HCT116 (cell line): ENCODE measurements at regions not wholly inside any gene's neighbourhood (a gene's known extent, or its start where the extent isn't known, plus 50 kb on each side); places are given as distances from the start of the nearest gene placed in this dataset.

Experiments used
- ATAC-seq: fragments of 200-7000 bp; cut with Tn5 transposase; 2 replicates; pipeline ENCODE4 v1.9.1; 2020; ENCODE audit warnings: mild to moderate bottlenecking, moderate library complexity
- BruUV-seq: library from RNA; stranded (reverse); fragments of 400-500 nt; replicated peaks from 2 replicates; lab custom pipeline; 2021; lab: Mats Ljungman, UMichigan
- CTCF ChIA-PET: fragments of 300-600 bp; sonication (Branson Sonifier 250); formaldehyde crosslinking; loops from one replicate; lab custom pipeline; 2021; ENCODE audit warnings: antibody characterized with exemption; lab: Charles Lee
- POLR2A ChIA-PET: fragments of 300-600, 350-600 bp; sonication (Branson Sonifier 250); formaldehyde crosslinking; loops from one replicate; lab custom pipeline; 2021; ENCODE audit warnings: antibody characterized with exemption; lab: Charles Lee
- RAD21 ChIA-PET, 2 experiments: fragments of 300-600 bp; sonication (Branson Sonifier 250); formaldehyde crosslinking; loops; one replicate each; lab custom pipeline; 2023; ENCODE audit warnings: low total read pairs in 2 of 2; ENCODE audit not compliant: uncharacterized antibody in 2 of 2, unreplicated experiment in 2 of 2, low non-redundant PET in 1 of 2; lab: Charles Lee
- DNase-seq: peaks from one replicate; pipeline ENCODE4 v3.0.0-alpha.2; 2010; ENCODE audit warnings: low read depth, low spot score
- H2AFZ ChIP-seq: fragments of 200-600 bp; shearing (Covaris generic), sonication (generic); 2 replicates; pipeline ENCODE4 v1.6.1; 2017; ENCODE audit warnings: low read depth, mixed run types, mixed read lengths, antibody characterized with exemption, low read length; ENCODE audit not compliant: poor library complexity, severe bottlenecking
- H3K27ac ChIP-seq: 2 replicates; pipeline ENCODE4 v1.5.1; 2012; ENCODE audit warnings: low read depth, low read length
- H3K27me3 ChIP-seq: fragments of 200-600 bp; sonication (generic); 2 replicates; pipeline ENCODE4 v1.6.1; 2016; ENCODE audit warnings: mixed run types, low read length, mixed read lengths; ENCODE audit not compliant: insufficient read depth
- H3K36me3 ChIP-seq, 2 experiments: fragments of 200-500 bp in 1 of 2; fragments of 200-600 bp in 1 of 2; sonication (Bioruptor generic) in 1 of 2; sonication (generic) in 1 of 2; 2 replicates each; pipeline versions ENCODE4 v1.5.1 to v1.6.1; 2014 to 2016; ENCODE audit warnings: low read length in 2 of 2, inconsistent platforms in 1 of 2, mixed read lengths in 1 of 2, mixed run types in 1 of 2; ENCODE audit not compliant: insufficient read depth in 2 of 2, control insufficient read depth in 1 of 2
- H3K4me1 ChIP-seq, 2 experiments: fragments of 200-600 bp in 1 of 2; sonication (generic) in 1 of 2; 2 replicates each; pipeline versions ENCODE4 v1.5.1 to v1.6.1; 2012 to 2017; ENCODE audit warnings: low read length in 2 of 2, inconsistent platforms in 1 of 2, mild to moderate bottlenecking in 1 of 2, mixed read lengths in 1 of 2, mixed run types in 1 of 2, moderate library complexity in 1 of 2; ENCODE audit not compliant: insufficient read depth in 2 of 2, control insufficient read depth in 1 of 2
- H3K4me2 ChIP-seq: fragments of 200-600 bp; sonication (generic); 2 replicates; pipeline ENCODE4 v1.6.1; 2017; ENCODE audit warnings: mixed run types, low read length, mixed read lengths
- H3K4me3 ChIP-seq, 2 experiments: fragments of 200-600 bp in 1 of 2; sonication (generic) in 1 of 2; replicated peaks in 1 of 2; 2 replicates each; pipeline ENCODE4 v1.5.1; 2011 to 2016; ENCODE audit warnings: low read length in 2 of 2, control low read depth in 1 of 2, low read depth in 1 of 2, mild to moderate bottlenecking in 1 of 2, mixed read lengths in 1 of 2, mixed run types in 1 of 2
- H3K79me2 ChIP-seq: fragments of 200-600 bp; sonication (generic); 2 replicates; pipeline ENCODE4 v1.6.1; 2017; ENCODE audit warnings: mild to moderate bottlenecking, mixed run types, low read length, moderate library complexity, mixed read lengths; ENCODE audit not compliant: insufficient read depth
- H3K9ac ChIP-seq: fragments of 200-600 bp; sonication (generic); 2 replicates; pipeline ENCODE4 v1.6.1; 2016; ENCODE audit warnings: low read length, mixed read lengths
- H3K9me2 ChIP-seq: fragments of 200-600 bp; sonication (generic), shearing (Covaris generic); 2 replicates; pipeline ENCODE4 v1.6.1; 2017; ENCODE audit warnings: mixed run types, mild to moderate bottlenecking, moderate library complexity; ENCODE audit not compliant: insufficient read depth
- H3K9me3 ChIP-seq, 2 experiments: fragments of 200-500 bp in 1 of 2; fragments of 200-600 bp in 1 of 2; sonication (Bioruptor generic) in 1 of 2; sonication (generic) in 1 of 2; 2 replicates each; pipeline ENCODE4 v1.6.1; 2014 to 2017; ENCODE audit warnings: low read length in 2 of 2, mixed read lengths in 2 of 2, inconsistent platforms in 1 of 2, low read depth in 1 of 2, mild to moderate bottlenecking in 1 of 2, mixed run types in 1 of 2, moderate library complexity in 1 of 2; ENCODE audit not compliant: control insufficient read depth in 1 of 2, insufficient read depth in 1 of 2
- H4K20me1 ChIP-seq: fragments of 200-600 bp; sonication (generic), shearing (Covaris generic); 2 replicates; pipeline ENCODE4 v1.6.1; 2017; ENCODE audit warnings: mixed run types, mild to moderate bottlenecking, moderate library complexity; ENCODE audit not compliant: insufficient read depth
- CEBPB ChIP-seq: IDR thresholded peaks from 2 replicates; pipeline ENCODE4 v1.6.1; 2012; ENCODE audit warnings: low read depth
- CTCF ChIP-seq, 3 experiments: fragments of 200-600 bp in 1 of 3; sonication (generic) in 1 of 3; IDR thresholded peaks in 2 of 3; conservative IDR thresholded peaks in 1 of 3; 2 replicates each; pipeline ENCODE4 v1.5.1; 2012 to 2017; ENCODE audit warnings: low read depth in 2 of 3, low read length in 2 of 3, antibody characterized with exemption in 1 of 3, borderline replicate concordance in 1 of 3, control low read depth in 1 of 3, mild to moderate bottlenecking in 1 of 3, mixed read lengths in 1 of 3, mixed run types in 1 of 3, moderate library complexity in 1 of 3; ENCODE audit not compliant: insufficient read depth in 1 of 3
- EGR1 ChIP-seq: IDR thresholded peaks from 2 replicates; pipeline ENCODE4 v1.6.1; 2012; ENCODE audit warnings: low read depth
- ELF1 ChIP-seq: IDR thresholded peaks from 2 replicates; pipeline ENCODE4 v1.6.1; 2012; ENCODE audit warnings: low read depth, borderline replicate concordance
- EZH2 ChIP-seq: fragments of 200-600 bp; sonication (generic); IDR thresholded peaks from 2 replicates; pipeline ENCODE4 v1.6.1; 2017; ENCODE audit warnings: antibody characterized with exemption, mixed run types
- FOSL1 ChIP-seq: IDR thresholded peaks from 2 replicates; pipeline ENCODE4 v1.6.1; 2012; ENCODE audit warnings: low read depth
- JUND ChIP-seq: IDR thresholded peaks from 2 replicates; pipeline ENCODE4 v1.6.1; 2012
- POLR2AphosphoS5 ChIP-seq: IDR thresholded peaks from 2 replicates; pipeline ENCODE4 v1.6.1; 2011; ENCODE audit warnings: mild to moderate bottlenecking, low read depth, low read length, moderate library complexity
- RAD21 ChIP-seq: IDR thresholded peaks from 2 replicates; pipeline ENCODE4 v1.6.1; 2012; ENCODE audit warnings: low read depth, mild to moderate bottlenecking
- REST ChIP-seq: IDR thresholded peaks from 2 replicates; pipeline ENCODE4 v1.6.1; 2012; ENCODE audit warnings: low read depth
- SIN3A ChIP-seq: IDR thresholded peaks from 2 replicates; pipeline ENCODE4 v1.6.1; 2012; ENCODE audit warnings: low read depth
- ZBTB33 ChIP-seq: IDR thresholded peaks from 2 replicates; pipeline ENCODE4 v1.6.1; 2011; ENCODE audit warnings: mild to moderate bottlenecking, low read length, moderate library complexity; ENCODE audit not compliant: insufficient replicate concordance; ENCODE audit errors: extremely low read depth
- ZFX ChIP-seq: fragments of 450-650 bp; IDR thresholded peaks from 2 replicates; pipeline ENCODE4 v1.6.1; 2017
- ZNF274 ChIP-seq: fragments of 200-500 bp; sonication (Bioruptor generic); IDR thresholded peaks from 2 replicates; pipeline ENCODE4 v1.6.1; 2014; ENCODE audit warnings: mild to moderate bottlenecking, low read depth, low read length, inconsistent platforms
- intact Hi-C: fragments of 100-400 bp; cut with micrococcal nuclease; formaldehyde crosslinking; loops from 2 replicates; pipeline ENCODE4 v1.10.0; 2022

GRCh38 chr1:106773206-106773605 is 283.3 kb upstream of the PRMT6 start:
- Histone ChIP-seq H3K4me3 (no peak overlapping the region), H3K4me1 (no peaks in the 10 kb centered on the region), H3K9me3 (peaks cover 0 to 27% of the 10 kb centered on the region in 2 experiments; a peak in 2 of 4 replicates), H3K27ac (no peak overlapping the region), H3K27me3 (no peaks in the 10 kb centered on the region), H3K4me2 (no peak overlapping the region), H3K36me3 (no peaks in the 10 kb centered on the region), H4K20me1 (no peaks in the 10 kb centered on the region; the same call in 1 of the 2 replicates), H3K9me2 (no peaks in the 10 kb centered on the region), H3K79me2 (no peaks in the 10 kb centered on the region), H3K9ac (no peak overlapping the region), H2AFZ (no peak overlapping the region)
- intact Hi-C loops: no loop called here
- DNase-seq: no peak
- RAD21 ChIA-PET: no interaction called here
- no peak for TF ChIP-seq ZFX
- no peak for TF ChIP-seq EZH2
- no TSS peak for BruUV-seq
- CTCF ChIA-PET: no interaction called here
- no peak for ATAC-seq
- POLR2A ChIA-PET: no interaction called here

GRCh38 chr1:106780066-106780465 is 276.4 kb upstream of the PRMT6 start:
- H2AFZ ChIP-seq: no peak overlapping the region
- CTCF ChIA-PET: no interaction called here
- no peak for TF ChIP-seq FOSL1
- no peak for TF ChIP-seq EGR1
- no peak for TF ChIP-seq EZH2
- no peak for TF ChIP-seq CEBPB
- no peak for TF ChIP-seq JUND
- no peak for TF ChIP-seq POLR2AphosphoS5
- no peak for TF ChIP-seq ZBTB33
- TF ChIP-seq RAD21: no peak
- TF ChIP-seq CTCF (IDR thresholded peaks at IDR 0.05 in 2 of 3, conservative IDR thresholded peaks at IDR 0.05 in 1 of 3; ENCODE audit: borderline replicate concordance in 1 of 3, insufficient read depth in 1 of 3, low read depth in 2 of 3, low read length in 2 of 3): no peak
- TF ChIP-seq ELF1: no peak
- no peak for TF ChIP-seq ZFX
- no peak for TF ChIP-seq SIN3A
- no peak for TF ChIP-seq REST
- no peak for TF ChIP-seq ZNF274

More at GRCh38 chr1:106780066-106780465, 276.4 kb upstream of the PRMT6 start:
- ChIA-PET RAD21 (no interaction called here), POLR2A (no interaction called here)
- Histone ChIP-seq H3K36me3 (no peaks in the 10 kb centered on the region), H3K9me3 (peaks cover 10 to 32% of the 10 kb centered on the region in 2 experiments; a peak in 2 of 4 replicates), H3K4me2 (no peak overlapping the region), H3K27ac (no peak overlapping the region), H3K9ac (no peak overlapping the region), H3K27me3 (no peaks in the 10 kb centered on the region), H3K79me2 (no peaks in the 10 kb centered on the region), H3K4me3 (no peak overlapping the region), H3K4me1 (no peaks in the 10 kb centered on the region), H4K20me1 (no peaks in the 10 kb centered on the region; the same call in 1 of the 2 replicates), H3K9me2 (no peaks in the 10 kb centered on the region)
- no TSS peak for BruUV-seq
- ATAC-seq (no peak), DNase-seq (no peak)
- intact Hi-C loops: no loop called here
